ENCODE measurements at regions not wholly inside any gene's neighbourhood (a gene's known extent, or its start where the extent isn't known, plus 50 kb on each side); places are given as distances from the start of the nearest gene placed in this dataset.
"Not testable (repeated sequence)": the region's sequence is repeated elsewhere in the genome, so short reads cannot be mapped to it uniquely, and the experiment has no call there.

- not testable (repeated sequence) for DNase-seq (ENCODE audit: low read depth in 2 of 3, low spot score in 1 of 3)
Measured at GRCh38 chr7:81374641-81375040, 395.2 kb downstream of the HGF start.

- DNase-seq (ENCODE audit: low read depth in 2 of 3, low spot score in 1 of 3), result no peak
Measured at GRCh38 chr7:81370822-81371221, 399.0 kb downstream of the HGF start.

GRCh38 chr7:81367326-81367931 is 402.4 kb downstream of the HGF start:
- DNase-seq (ENCODE audit: low read depth in 2 of 3, low spot score in 1 of 3), result no peak

- no peak for DNase-seq (ENCODE audit: low read depth in 2 of 3, low spot score in 1 of 3)
Measured at GRCh38 chr7:81366546-81366945, 403.3 kb downstream of the HGF start.

- DNase-seq (ENCODE audit: low read depth in 2 of 3, low spot score in 1 of 3), result no peak
Measured at GRCh38 chr7:81361769-81362312, 408.0 kb downstream of the HGF start.

- no peak for DNase-seq (ENCODE audit: low read depth in 2 of 3, low spot score in 1 of 3)
Measured at GRCh38 chr7:81355911-81356310, 413.9 kb downstream of the HGF start.

GRCh38 chr7:81349044-81349443 is 420.8 kb downstream of the HGF start:
- DNase-seq (ENCODE audit: low read depth in 2 of 3, low spot score in 1 of 3), result no peak

- DNase-seq (ENCODE audit: low read depth in 2 of 3, low spot score in 1 of 3), result no peak
Measured at GRCh38 chr7:81339946-81340345, 421.1 kb upstream of the SEMA3C start.

- no peak for DNase-seq (ENCODE audit: low read depth in 2 of 3, low spot score in 1 of 3)
Measured at GRCh38 chr7:81333536-81333935, 414.7 kb upstream of the SEMA3C start.

- DNase-seq (ENCODE audit: low read depth in 2 of 3, low spot score in 1 of 3), result no peak
Measured at GRCh38 chr7:81333004-81333403, 414.2 kb upstream of the SEMA3C start.

- no peak for DNase-seq (ENCODE audit: low read depth in 2 of 3, low spot score in 1 of 3)
Measured at GRCh38 chr7:81331061-81332018, 412.5 kb upstream of the SEMA3C start.

- DNase-seq (ENCODE audit: low read depth in 2 of 3, low spot score in 1 of 3), result no peak
Measured at GRCh38 chr7:81330108-81330507, 411.3 kb upstream of the SEMA3C start.

- DNase-seq (ENCODE audit: low read depth in 2 of 3, low spot score in 1 of 3), result no peak
Measured at GRCh38 chr7:81327468-81328266, 408.8 kb upstream of the SEMA3C start.

GRCh38 chr7:81321949-81322348 is 403.1 kb upstream of the SEMA3C start:
- no peak for DNase-seq (ENCODE audit: low read depth in 2 of 3, low spot score in 1 of 3)

GRCh38 chr7:81317741-81318140 is 398.9 kb upstream of the SEMA3C start:
- DNase-seq (ENCODE audit: low read depth in 2 of 3, low spot score in 1 of 3), result no peak

GRCh38 chr7:81308643-81309322 is 389.9 kb upstream of the SEMA3C start:
- DNase-seq (ENCODE audit: low read depth in 2 of 3, low spot score in 1 of 3), result no peak

GRCh38 chr7:81301815-81302214 is 383.0 kb upstream of the SEMA3C start:
- DNase-seq (ENCODE audit: low read depth in 2 of 3, low spot score in 1 of 3), result no peak

- DNase-seq (ENCODE audit: low read depth in 2 of 3, low spot score in 1 of 3), result no peak
Measured at GRCh38 chr7:81300753-81301152, 381.9 kb upstream of the SEMA3C start.

- DNase-seq (ENCODE audit: low read depth in 2 of 3, low spot score in 1 of 3), result no peak
Measured at GRCh38 chr7:81299711-81300110, 380.9 kb upstream of the SEMA3C start.

- no peak for DNase-seq (ENCODE audit: low read depth in 2 of 3, low spot score in 1 of 3)
Measured at GRCh38 chr7:81298951-81299666, 380.3 kb upstream of the SEMA3C start.
